Calu3 (cell line): ENCODE measurements at regions not wholly inside any gene's neighbourhood (a gene's known extent, or its start where the extent isn't known, plus 50 kb on each side); places are given as distances from the start of the nearest gene placed in this dataset.

Experiments used
- BruUV-seq: library from RNA; stranded (reverse); fragments of 400-500 nt; replicated peaks from 2 replicates; lab custom pipeline; 2021; lab: Mats Ljungman, UMichigan
- CTCF ChIA-PET: fragments of 300-600 bp; sonication (Branson Sonifier 250); formaldehyde crosslinking; loops from one replicate; lab custom pipeline; 2022; ENCODE audit warnings: antibody characterized with exemption; lab: Charles Lee
- DNase-seq: peaks from one replicate; pipeline ENCODE4 v3.0.0; 2022
- H3K27ac Mint-ChIP-seq: one replicate; pipeline ENCODE4 v1.8.0; 2022; ENCODE audit warnings: mixed read lengths; ENCODE audit not compliant: unreplicated experiment
- H3K27me3 Mint-ChIP-seq: one replicate; pipeline ENCODE4 v1.8.0; 2022; ENCODE audit warnings: mixed read lengths; ENCODE audit not compliant: unreplicated experiment
- H3K36me3 Mint-ChIP-seq: one replicate; pipeline ENCODE4 v1.8.0; 2022; ENCODE audit warnings: mild to moderate bottlenecking, moderate library complexity, mixed read lengths; ENCODE audit not compliant: insufficient read depth, unreplicated experiment
- H3K4me1 Mint-ChIP-seq: one replicate; pipeline ENCODE4 v1.8.0; 2022; ENCODE audit warnings: mild to moderate bottlenecking, low read depth, mixed read lengths; ENCODE audit not compliant: unreplicated experiment
- H3K4me3 Mint-ChIP-seq: one replicate; pipeline ENCODE4 v1.8.0; 2022; ENCODE audit warnings: mild to moderate bottlenecking, low read depth, moderate library complexity, mixed read lengths; ENCODE audit not compliant: unreplicated experiment
- H3K9me3 Mint-ChIP-seq: one replicate; pipeline ENCODE4 v1.8.0; 2022; ENCODE audit warnings: low read depth, mixed read lengths; ENCODE audit not compliant: unreplicated experiment
- CTCF ChIP-seq: fragments of 200-600 bp; IDR thresholded peaks from one replicate; pipeline ENCODE4 v1.8.0; 2022; ENCODE audit warnings: antibody characterized with exemption; ENCODE audit not compliant: unreplicated experiment
- intact Hi-C: fragments of 100-400 bp; cut with micrococcal nuclease; formaldehyde crosslinking; loops from one replicate; pipeline ENCODE4 v1.10.0; 2022; ENCODE audit not compliant: unreplicated experiment

- CTCF ChIA-PET = no interaction called here
These were observed 2063.5 kb downstream of the SUCLG1 start for GRCh38 chr2:82395531-82395930.

GRCh38 chr2:82391386-82391785 is 2067.7 kb downstream of the SUCLG1 start:
- Mint-ChIP-seq H3K27me3 (no peaks in the 10 kb centered on the region), H3K9me3 (peaks cover 9% of the 10 kb centered on the region), H3K4me1 (no peaks in the 10 kb centered on the region), H3K27ac (no peak overlapping the region), H3K4me3 (no peak overlapping the region), H3K36me3 (no peaks in the 10 kb centered on the region)
- no TSS peak for BruUV-seq
- intact Hi-C loops = no loop called here
- TF ChIP-seq CTCF = no peak
- CTCF ChIA-PET = no interaction called here
- DNase-seq = no peak

More at GRCh38 chr2:82395531-82395930, 2063.5 kb downstream of the SUCLG1 start:
- Mint-ChIP-seq H3K9me3 (peaks cover 16% of the 10 kb centered on the region), H3K4me3 (no peak overlapping the region), H3K27me3 (no peaks in the 10 kb centered on the region), H3K27ac (no peak overlapping the region), H3K36me3 (no peaks in the 10 kb centered on the region), H3K4me1 (no peaks in the 10 kb centered on the region)
- no TSS peak for BruUV-seq
- intact Hi-C loops = no loop called here
- TF ChIP-seq CTCF = no peak
- no peak for DNase-seq

- H3K36me3 Mint-ChIP-seq = no peaks in the 10 kb centered on the region
- H3K4me1 Mint-ChIP-seq = no peaks in the 10 kb centered on the region
- no peaks in the 10 kb centered on the region for H3K27me3 Mint-ChIP-seq
- no peak overlapping the region for H3K27ac Mint-ChIP-seq
- intact Hi-C loops = no loop called here
- CTCF ChIA-PET = no interaction called here
- H3K4me3 Mint-ChIP-seq = no peak overlapping the region
- no peak for DNase-seq
- no peak for TF ChIP-seq CTCF
- H3K9me3 Mint-ChIP-seq = peaks cover 9% of the 10 kb centered on the region
- BruUV-seq = no TSS peak
These were observed 2051.1 kb upstream of the LRRTM1 start for GRCh38 chr2:82355622-82356021.

GRCh38 chr2:82345910-82346309 is 2041.4 kb upstream of the LRRTM1 start:
- H3K4me3 Mint-ChIP-seq = no peak overlapping the region
- TF ChIP-seq CTCF = no peak
- H3K27ac Mint-ChIP-seq = no peak overlapping the region
- no peaks in the 10 kb centered on the region for H3K36me3 Mint-ChIP-seq
- intact Hi-C loops = no loop called here
- CTCF ChIA-PET = no interaction called here
- no peaks in the 10 kb centered on the region for H3K4me1 Mint-ChIP-seq
- no TSS peak for BruUV-seq
- no peak for DNase-seq
- H3K9me3 Mint-ChIP-seq = peaks cover 2% of the 10 kb centered on the region
- H3K27me3 Mint-ChIP-seq = no peaks in the 10 kb centered on the region
